ENCODE measurements at regions not wholly inside any gene's neighbourhood (a gene's known extent, or its start where the extent isn't known, plus 50 kb on each side); places are given as distances from the start of the nearest gene placed in this dataset.

- TF ChIP-seq CTCF (IDR thresholded peaks at IDR 0.05 in 8 of 11, conservative IDR thresholded peaks at IDR 0.05 in 3 of 11) (no peak), POLR2AphosphoS5 (IDR thresholded peaks at IDR 0.05) (no peak)
These were observed 182.0 kb upstream of the RUNX1 start for GRCh38 chr21:35231090-35231489.

Data from spleen (tissue), 7 donors.